Fibroblast of gingiva (primary cell): ENCODE measurements at regions not wholly inside any gene's neighbourhood (a gene's known extent, or its start where the extent isn't known, plus 50 kb on each side); places are given as distances from the start of the nearest gene placed in this dataset.
A peak's percentile ranks its signal among the peaks of the same experiment; 100 is the strongest.
"Not testable (repeated sequence)": the region's sequence is repeated elsewhere in the genome, so short reads cannot be mapped to it uniquely, and the experiment has no call there.

Source experiments
- DNase-seq: peaks from one replicate; pipeline ENCODE4 v3.0.0-alpha.2; 2011; ENCODE audit warnings: low read depth

- DNase-seq: no peak
These were observed 52.3 kb upstream of the CNOT10 start for GRCh38 chr3:32632533-32633265.

GRCh38 chr3:32630266-32630665 is 54.7 kb upstream of the CNOT10 start:
- DNase-seq: peak; percentile 64

GRCh38 chr3:32626631-32627030 is 56.0 kb upstream of the DYNC1LI1 start:
- no peak for DNase-seq

GRCh38 chr3:32625543-32626176 is 55.0 kb upstream of the DYNC1LI1 start:
- DNase-seq: not testable (repeated sequence)

- no peak for DNase-seq
These were observed 52.9 kb upstream of the DYNC1LI1 start for GRCh38 chr3:32623532-32623931.

- DNase-seq: no peak
These were observed 50.8 kb upstream of the DYNC1LI1 start for GRCh38 chr3:32621466-32621865.

- no peak for DNase-seq
These were observed 50.1 kb upstream of the DYNC1LI1 start for GRCh38 chr3:32620611-32621310.
